ENCODE measurements at regions not wholly inside any gene's neighbourhood (a gene's known extent, or its start where the extent isn't known, plus 50 kb on each side); places are given as distances from the start of the nearest gene placed in this dataset.

DNA sequence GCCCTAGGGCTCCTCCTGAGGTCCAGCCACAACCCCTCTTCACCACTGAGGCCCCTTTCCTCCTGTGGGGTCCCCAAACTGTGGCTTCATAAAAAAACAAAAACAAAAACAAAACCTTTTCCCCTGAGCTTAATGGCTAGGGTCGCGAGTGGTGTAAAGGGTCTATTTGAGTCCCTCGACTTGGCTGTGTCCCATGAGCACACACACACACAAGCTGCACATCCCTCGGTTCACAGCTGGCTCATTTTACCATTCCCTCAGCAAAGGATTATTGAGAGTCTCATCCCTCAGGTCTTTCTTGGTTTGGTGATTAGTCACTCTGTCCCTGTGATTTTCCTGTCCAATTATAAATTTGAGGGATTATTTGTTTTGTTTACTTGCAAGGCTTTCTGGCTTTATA is 206.1 kb upstream of the SASH1 start:
- TF ChIP-seq, protein P1, sequence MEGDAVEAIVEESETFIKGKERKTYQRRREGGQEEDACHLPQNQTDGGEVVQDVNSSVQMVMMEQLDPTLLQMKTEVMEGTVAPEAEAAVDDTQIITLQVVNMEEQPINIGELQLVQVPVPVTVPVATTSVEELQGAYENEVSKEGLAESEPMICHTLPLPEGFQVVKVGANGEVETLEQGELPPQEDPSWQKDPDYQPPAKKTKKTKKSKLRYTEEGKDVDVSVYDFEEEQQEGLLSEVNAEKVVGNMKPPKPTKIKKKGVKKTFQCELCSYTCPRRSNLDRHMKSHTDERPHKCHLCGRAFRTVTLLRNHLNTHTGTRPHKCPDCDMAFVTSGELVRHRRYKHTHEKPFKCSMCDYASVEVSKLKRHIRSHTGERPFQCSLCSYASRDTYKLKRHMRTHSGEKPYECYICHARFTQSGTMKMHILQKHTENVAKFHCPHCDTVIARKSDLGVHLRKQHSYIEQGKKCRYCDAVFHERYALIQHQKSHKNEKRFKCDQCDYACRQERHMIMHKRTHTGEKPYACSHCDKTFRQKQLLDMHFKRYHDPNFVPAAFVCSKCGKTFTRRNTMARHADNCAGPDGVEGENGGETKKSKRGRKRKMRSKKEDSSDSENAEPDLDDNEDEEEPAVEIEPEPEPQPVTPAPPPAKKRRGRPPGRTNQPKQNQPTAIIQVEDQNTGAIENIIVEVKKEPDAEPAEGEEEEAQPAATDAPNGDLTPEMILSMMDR (IDR thresholded peaks at IDR 0.05): no peak
- TF ChIP-seq POLR2A (IDR thresholded peaks at IDR 0.05): no peak
- no peak for TF ChIP-seq POLR2AphosphoS5 (IDR thresholded peaks at IDR 0.05)

Measured in breast epithelium (tissue), 3 donors.